ENCODE measurements at regions not wholly inside any gene's neighbourhood (a gene's known extent, or its start where the extent isn't known, plus 50 kb on each side); places are given as distances from the start of the nearest gene placed in this dataset.

- Histone ChIP-seq H2AFZ (ENCODE audit: low read depth, low read length) (no peak overlapping the region), H3K36me3 (ENCODE audit: insufficient read depth, low read length) (no peaks in the 10 kb centered on the region), H3K9me3 (ENCODE audit: low read length) (no peaks in the 10 kb centered on the region), H3K4me1 (ENCODE audit: insufficient read depth, low read length) (peaks cover 6% of the 10 kb centered on the region), H3K27me3 (ENCODE audit: insufficient read depth, low read length) (no peaks in the 10 kb centered on the region), H3K4me3 (ENCODE audit: low read length) (no peak overlapping the region)
Observed at GRCh38 chr4:96526625-96527024, 686.7 kb downstream of the PDHA2 start.

DNA sequence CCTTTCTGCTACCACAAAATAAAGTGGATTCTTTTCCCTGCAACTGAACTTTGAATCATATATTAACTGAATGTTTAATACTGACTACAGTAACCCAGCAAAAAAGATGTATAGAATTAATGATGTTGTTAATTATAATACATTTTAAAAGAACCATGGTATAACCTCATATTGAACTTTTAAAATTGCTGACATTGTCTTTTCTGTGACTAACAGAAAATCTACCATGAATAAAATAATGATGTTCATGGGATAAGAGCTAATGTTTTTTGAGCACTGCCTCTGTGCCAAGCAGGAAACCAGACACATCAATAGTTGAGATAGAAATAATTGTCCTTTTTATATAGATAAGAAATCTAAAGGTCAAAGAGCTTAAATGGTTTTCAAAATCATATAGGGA lies 691.9 kb downstream of the PDHA2 start:
- H3K9me3 ChIP-seq (ENCODE audit: low read length): no peaks in the 10 kb centered on the region
- no peaks in the 10 kb centered on the region for H3K36me3 ChIP-seq (ENCODE audit: insufficient read depth, low read length)
- H3K27me3 ChIP-seq (ENCODE audit: insufficient read depth, low read length): no peaks in the 10 kb centered on the region
- H2AFZ ChIP-seq (ENCODE audit: low read depth, low read length): no peak overlapping the region
- H3K4me3 ChIP-seq (ENCODE audit: low read length): no peak overlapping the region
- no peaks in the 10 kb centered on the region for H3K4me1 ChIP-seq (ENCODE audit: insufficient read depth, low read length)

DNA sequence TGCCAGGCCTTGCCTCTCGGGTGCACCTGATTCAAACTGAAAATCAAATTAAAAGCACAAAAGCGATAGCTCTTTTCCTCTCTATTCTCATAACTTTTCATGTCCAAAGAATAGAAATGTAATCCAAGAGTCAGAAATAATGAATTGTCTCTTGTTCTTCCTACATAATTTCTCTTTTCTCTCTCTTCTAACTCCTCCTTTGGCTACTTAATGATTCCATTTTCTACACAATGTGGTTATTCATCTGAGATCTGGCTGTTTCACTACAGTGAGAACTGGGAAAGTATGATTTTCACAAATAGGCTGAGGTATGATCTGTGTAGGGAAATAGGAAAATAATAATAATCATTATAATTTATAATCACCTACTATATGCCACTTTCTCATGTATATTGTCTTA lies 703.5 kb downstream of the PDHA2 start:
- no peaks in the 10 kb centered on the region for H3K27me3 ChIP-seq (ENCODE audit: insufficient read depth, low read length)
- H3K4me3 ChIP-seq (ENCODE audit: low read length): no peak overlapping the region
- H3K4me1 ChIP-seq (ENCODE audit: insufficient read depth, low read length): no peaks in the 10 kb centered on the region
- H3K36me3 ChIP-seq (ENCODE audit: insufficient read depth, low read length): no peaks in the 10 kb centered on the region
- no peaks in the 10 kb centered on the region for H3K9me3 ChIP-seq (ENCODE audit: low read length)
- no peak overlapping the region for H2AFZ ChIP-seq (ENCODE audit: low read depth, low read length)

- Histone ChIP-seq H3K9me3 (ENCODE audit: low read length) (no peaks in the 10 kb centered on the region), H3K36me3 (ENCODE audit: insufficient read depth, low read length) (no peaks in the 10 kb centered on the region), H3K4me1 (ENCODE audit: insufficient read depth, low read length) (no peaks in the 10 kb centered on the region), H3K27me3 (ENCODE audit: insufficient read depth, low read length) (no peaks in the 10 kb centered on the region), H3K4me3 (ENCODE audit: low read length) (no peak overlapping the region), H2AFZ (ENCODE audit: low read depth, low read length) (no peak overlapping the region)
Observed at GRCh38 chr4:96558466-96558865, 718.6 kb downstream of the PDHA2 start.

DNA sequence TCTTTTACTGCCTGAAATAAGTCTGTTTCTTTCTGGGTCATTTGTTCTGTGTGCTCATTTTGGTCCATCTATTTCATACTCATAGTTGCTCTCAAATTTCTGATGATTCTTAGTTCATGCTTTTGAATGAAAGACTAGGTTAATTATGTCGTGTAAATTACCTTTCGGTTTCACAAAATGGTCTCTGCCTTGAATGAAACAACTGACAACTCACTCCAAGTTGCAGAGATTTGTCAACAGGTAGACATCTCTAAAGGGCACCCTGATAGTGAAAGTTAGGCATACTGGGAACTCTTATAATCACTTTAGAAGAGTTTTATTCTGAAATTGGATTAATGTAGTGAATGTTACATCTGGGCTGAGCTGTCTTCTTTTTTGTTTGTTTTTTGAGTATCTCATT lies 726.9 kb downstream of the PDHA2 start:
- Histone ChIP-seq H3K4me1 (ENCODE audit: insufficient read depth, low read length) (no peaks in the 10 kb centered on the region), H3K36me3 (ENCODE audit: insufficient read depth, low read length) (no peaks in the 10 kb centered on the region), H3K27me3 (ENCODE audit: insufficient read depth, low read length) (no peaks in the 10 kb centered on the region), H2AFZ (ENCODE audit: low read depth, low read length) (no peak overlapping the region), H3K4me3 (ENCODE audit: low read length) (no peak overlapping the region), H3K9me3 (ENCODE audit: low read length) (no peaks in the 10 kb centered on the region)

- H3K4me3 ChIP-seq (ENCODE audit: low read length): no peak overlapping the region
- no peaks in the 10 kb centered on the region for H3K4me1 ChIP-seq (ENCODE audit: insufficient read depth, low read length)
- H3K27me3 ChIP-seq (ENCODE audit: insufficient read depth, low read length): no peaks in the 10 kb centered on the region
- H3K36me3 ChIP-seq (ENCODE audit: insufficient read depth, low read length): no peaks in the 10 kb centered on the region
- H2AFZ ChIP-seq (ENCODE audit: low read depth, low read length): no peak overlapping the region
- no peaks in the 10 kb centered on the region for H3K9me3 ChIP-seq (ENCODE audit: low read length)
Observed at GRCh38 chr4:96585304-96585703, 745.4 kb downstream of the PDHA2 start.

- no peak overlapping the region for H2AFZ ChIP-seq (ENCODE audit: low read depth, low read length)
- H3K36me3 ChIP-seq (ENCODE audit: insufficient read depth, low read length): no peaks in the 10 kb centered on the region
- H3K4me1 ChIP-seq (ENCODE audit: insufficient read depth, low read length): no peaks in the 10 kb centered on the region
- H3K27me3 ChIP-seq (ENCODE audit: insufficient read depth, low read length): no peaks in the 10 kb centered on the region
- no peaks in the 10 kb centered on the region for H3K9me3 ChIP-seq (ENCODE audit: low read length)
- no peak overlapping the region for H3K4me3 ChIP-seq (ENCODE audit: low read length)
Observed at GRCh38 chr4:96593422-96593821, 753.5 kb downstream of the PDHA2 start.

GRCh38 chr4:96598465-96598864 lies 758.6 kb downstream of the PDHA2 start:
- no peak overlapping the region for H3K4me3 ChIP-seq (ENCODE audit: low read length)
- H3K27me3 ChIP-seq (ENCODE audit: insufficient read depth, low read length): no peaks in the 10 kb centered on the region
- H3K9me3 ChIP-seq (ENCODE audit: low read length): no peaks in the 10 kb centered on the region
- H2AFZ ChIP-seq (ENCODE audit: low read depth, low read length): peak overlapping the region; percentile 59
- H3K36me3 ChIP-seq (ENCODE audit: insufficient read depth, low read length): no peaks in the 10 kb centered on the region
- no peaks in the 10 kb centered on the region for H3K4me1 ChIP-seq (ENCODE audit: insufficient read depth, low read length)

- no peak overlapping the region for H3K4me3 ChIP-seq (ENCODE audit: low read length)
- no peaks in the 10 kb centered on the region for H3K36me3 ChIP-seq (ENCODE audit: insufficient read depth, low read length)
- no peaks in the 10 kb centered on the region for H3K4me1 ChIP-seq (ENCODE audit: insufficient read depth, low read length)
- no peaks in the 10 kb centered on the region for H3K9me3 ChIP-seq (ENCODE audit: low read length)
- H3K27me3 ChIP-seq (ENCODE audit: insufficient read depth, low read length): no peaks in the 10 kb centered on the region
- no peak overlapping the region for H2AFZ ChIP-seq (ENCODE audit: low read depth, low read length)
Observed at GRCh38 chr4:96599752-96600151, 759.9 kb downstream of the PDHA2 start.

DNA sequence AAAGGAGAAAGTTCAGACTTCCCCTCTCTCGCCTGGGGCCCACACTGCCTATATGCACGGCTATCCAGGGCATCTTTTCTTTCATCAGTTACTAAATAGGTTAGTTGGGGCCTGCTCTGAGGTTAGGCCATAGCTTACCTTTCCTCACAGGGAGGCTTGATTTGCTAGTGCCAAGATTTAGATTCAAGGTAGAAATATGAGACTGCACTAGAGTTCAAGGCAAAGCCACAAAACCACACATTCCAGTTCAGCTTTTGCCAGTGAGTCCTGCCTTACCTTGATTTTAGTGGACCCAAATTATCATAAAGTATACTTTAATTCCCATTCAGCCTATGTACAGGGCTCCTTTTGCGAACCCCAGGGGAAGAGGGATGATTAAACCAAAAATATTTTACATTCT lies 762.8 kb downstream of the PDHA2 start:
- Histone ChIP-seq H3K4me1 (ENCODE audit: insufficient read depth, low read length) (no peaks in the 10 kb centered on the region), H3K36me3 (ENCODE audit: insufficient read depth, low read length) (no peaks in the 10 kb centered on the region), H3K4me3 (ENCODE audit: low read length) (no peak overlapping the region), H3K9me3 (ENCODE audit: low read length) (no peaks in the 10 kb centered on the region), H2AFZ (ENCODE audit: low read depth, low read length) (no peak overlapping the region), H3K27me3 (ENCODE audit: insufficient read depth, low read length) (no peaks in the 10 kb centered on the region)

DNA sequence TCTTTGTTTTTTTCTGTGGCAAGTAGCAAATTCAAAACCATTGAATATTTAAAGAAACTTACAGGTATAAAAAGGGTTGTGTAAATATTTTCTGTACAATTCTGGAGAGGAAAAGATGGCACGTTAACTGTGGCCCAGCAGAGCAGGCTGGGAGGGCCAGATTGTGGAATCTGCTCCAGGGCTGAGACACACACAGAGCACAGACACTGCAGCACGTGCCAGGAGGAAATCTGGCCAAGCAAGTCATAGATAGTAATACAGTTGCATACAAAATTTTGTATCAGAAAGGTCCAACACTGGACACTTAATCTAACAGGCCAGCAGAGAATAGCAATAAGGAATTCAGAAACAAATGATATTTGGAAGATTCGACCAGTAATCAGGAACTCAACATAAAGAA lies 763.7 kb downstream of the PDHA2 start:
- Histone ChIP-seq H2AFZ (ENCODE audit: low read depth, low read length) (no peak overlapping the region), H3K36me3 (ENCODE audit: insufficient read depth, low read length) (no peaks in the 10 kb centered on the region), H3K27me3 (ENCODE audit: insufficient read depth, low read length) (no peaks in the 10 kb centered on the region), H3K4me1 (ENCODE audit: insufficient read depth, low read length) (no peaks in the 10 kb centered on the region), H3K9me3 (ENCODE audit: low read length) (no peaks in the 10 kb centered on the region), H3K4me3 (ENCODE audit: low read length) (no peak overlapping the region)

GRCh38 chr4:96606451-96606850 lies 766.6 kb downstream of the PDHA2 start:
- Histone ChIP-seq H2AFZ (ENCODE audit: low read depth, low read length) (no peak overlapping the region), H3K36me3 (ENCODE audit: insufficient read depth, low read length) (no peaks in the 10 kb centered on the region), H3K4me1 (ENCODE audit: insufficient read depth, low read length) (no peaks in the 10 kb centered on the region), H3K9me3 (ENCODE audit: low read length) (no peaks in the 10 kb centered on the region), H3K27me3 (ENCODE audit: insufficient read depth, low read length) (no peaks in the 10 kb centered on the region), H3K4me3 (ENCODE audit: low read length) (no peak overlapping the region)

- H2AFZ ChIP-seq (ENCODE audit: low read depth, low read length): no peak overlapping the region
- no peaks in the 10 kb centered on the region for H3K36me3 ChIP-seq (ENCODE audit: insufficient read depth, low read length)
- H3K27me3 ChIP-seq (ENCODE audit: insufficient read depth, low read length): no peaks in the 10 kb centered on the region
- H3K4me1 ChIP-seq (ENCODE audit: insufficient read depth, low read length): peaks cover 3% of the 10 kb centered on the region
- no peak overlapping the region for H3K4me3 ChIP-seq (ENCODE audit: low read length)
- H3K9me3 ChIP-seq (ENCODE audit: low read length): no peaks in the 10 kb centered on the region
Observed at GRCh38 chr4:96626023-96626422, 786.1 kb downstream of the PDHA2 start.

- Histone ChIP-seq H3K4me1 (ENCODE audit: insufficient read depth, low read length) (peaks cover 3% of the 10 kb centered on the region), H3K4me3 (ENCODE audit: low read length) (no peak overlapping the region), H2AFZ (ENCODE audit: low read depth, low read length) (no peak overlapping the region), H3K27me3 (ENCODE audit: insufficient read depth, low read length) (no peaks in the 10 kb centered on the region), H3K9me3 (ENCODE audit: low read length) (no peaks in the 10 kb centered on the region), H3K36me3 (ENCODE audit: insufficient read depth, low read length) (no peaks in the 10 kb centered on the region)
Observed at GRCh38 chr4:96630839-96631238, 790.9 kb downstream of the PDHA2 start.

All from neuron (in vitro differentiated cells).